Activated CD4-positive, alpha-beta T cell treated with anti-CD3 and anti-CD28 coated beads, Interleukin-2, amount 50 U/mL, for 1 hour (primary cell): ENCODE measurements at regions not wholly inside any gene's neighbourhood (a gene's known extent, or its start where the extent isn't known, plus 50 kb on each side); places are given as distances from the start of the nearest gene placed in this dataset.

ENCODE experiments used
- DNase-seq: peaks from one replicate; pipeline ENCODE4 v3.0.0-alpha.2; 2020

- no peak for DNase-seq
Observed at GRCh38 chr13:89755729-89756492, 1591.6 kb upstream of the MIR17HG start.

DNA sequence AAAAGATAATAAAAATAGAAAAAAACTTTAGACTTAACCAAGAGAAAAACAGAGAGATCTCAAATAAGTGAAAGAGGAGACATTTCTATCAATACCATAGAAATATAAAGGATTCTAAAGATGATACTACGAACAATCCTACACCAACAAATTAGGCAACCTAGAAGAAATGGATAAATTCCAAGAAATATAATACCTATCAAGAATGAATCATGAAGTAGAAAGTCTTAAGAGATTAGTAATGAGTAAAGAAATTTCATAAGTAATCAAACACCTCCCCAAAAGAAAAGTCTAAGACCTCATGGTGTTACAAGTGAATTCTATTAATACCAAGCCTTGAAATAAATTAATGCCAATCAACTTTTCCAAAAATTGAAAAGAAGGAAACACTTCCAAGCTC lies 1584.5 kb upstream of the MIR17HG start:
- DNase-seq: no peak

GRCh38 chr13:89783221-89783755 lies 1564.2 kb upstream of the MIR17HG start:
- no peak for DNase-seq

DNA sequence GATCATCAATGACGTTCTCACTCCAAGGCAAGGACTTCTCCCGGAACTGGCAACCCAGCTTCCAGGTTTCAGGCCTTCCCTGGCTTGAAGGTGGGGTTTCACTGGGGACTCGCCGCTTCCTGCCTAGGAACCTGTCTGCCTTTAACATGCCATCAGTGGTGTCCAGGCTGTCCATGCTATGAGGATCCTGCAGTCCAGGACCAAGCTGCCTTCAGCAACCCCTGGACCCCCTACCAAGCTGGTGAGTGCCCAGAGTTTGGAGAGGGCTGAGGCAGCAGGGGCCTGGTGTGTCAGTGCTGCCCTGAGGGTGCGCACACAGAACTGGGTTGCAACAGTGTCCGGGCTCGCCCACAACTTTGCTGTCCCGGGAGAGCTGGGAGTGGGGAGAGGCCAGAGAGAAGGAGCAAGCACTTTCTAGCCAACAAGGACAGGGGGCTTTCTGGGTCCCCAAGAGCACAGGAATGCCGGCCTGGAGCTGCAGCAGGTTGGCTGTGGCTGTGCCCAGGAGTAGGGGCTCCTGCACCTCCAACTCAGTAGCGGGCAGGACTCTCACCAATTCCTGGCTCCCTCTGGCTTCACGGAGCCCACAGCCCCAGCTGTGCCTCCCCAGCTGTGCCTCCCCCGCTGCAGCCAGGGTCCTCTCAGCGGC lies 1563.2 kb upstream of the MIR17HG start:
- no peak for DNase-seq

GRCh38 chr13:89786531-89786930 lies 1561.0 kb upstream of the MIR17HG start:
- DNase-seq: no peak

DNA sequence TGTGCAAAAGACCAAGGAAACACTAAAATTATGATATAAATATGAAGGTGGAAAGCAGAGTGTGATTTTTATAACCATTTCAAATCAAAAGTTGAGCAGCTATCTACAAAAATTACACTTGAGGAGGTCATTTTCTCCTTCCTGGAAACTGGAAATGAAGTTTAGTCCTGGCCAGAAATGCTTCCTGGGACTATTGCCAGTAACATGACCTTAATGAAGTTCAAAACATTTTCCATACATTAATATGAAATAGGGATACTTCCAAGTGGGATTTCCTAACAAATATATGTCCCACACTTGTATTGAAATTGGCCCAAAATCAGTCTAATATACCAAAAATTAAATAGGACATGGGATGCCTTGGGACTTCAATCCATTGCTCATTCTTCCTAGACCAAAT lies 1556.8 kb upstream of the MIR17HG start:
- DNase-seq: no peak

- no peak for DNase-seq
Observed at GRCh38 chr13:89791971-89792630, 1555.4 kb upstream of the MIR17HG start.

DNA sequence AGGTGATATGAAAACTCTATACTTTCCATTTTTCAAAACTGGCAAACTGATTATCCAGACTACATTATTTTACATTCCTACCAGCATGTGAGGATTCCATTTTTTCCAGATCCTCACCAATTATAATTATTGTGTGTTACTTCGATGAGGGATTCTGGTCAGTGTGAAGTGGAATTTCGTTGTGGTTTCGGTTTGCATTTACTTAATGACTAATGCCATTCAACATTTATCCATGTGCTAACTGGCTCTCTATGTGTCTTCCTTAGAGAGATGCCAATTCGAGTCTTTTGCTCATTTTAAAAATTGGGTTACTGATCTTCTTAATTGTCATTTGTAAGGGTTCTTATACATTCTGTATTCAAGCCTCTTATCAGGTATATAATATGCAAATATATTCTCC lies 1551.3 kb upstream of the MIR17HG start:
- no peak for DNase-seq

GRCh38 chr13:89803839-89804238 lies 1543.6 kb upstream of the MIR17HG start:
- DNase-seq: no peak

DNA sequence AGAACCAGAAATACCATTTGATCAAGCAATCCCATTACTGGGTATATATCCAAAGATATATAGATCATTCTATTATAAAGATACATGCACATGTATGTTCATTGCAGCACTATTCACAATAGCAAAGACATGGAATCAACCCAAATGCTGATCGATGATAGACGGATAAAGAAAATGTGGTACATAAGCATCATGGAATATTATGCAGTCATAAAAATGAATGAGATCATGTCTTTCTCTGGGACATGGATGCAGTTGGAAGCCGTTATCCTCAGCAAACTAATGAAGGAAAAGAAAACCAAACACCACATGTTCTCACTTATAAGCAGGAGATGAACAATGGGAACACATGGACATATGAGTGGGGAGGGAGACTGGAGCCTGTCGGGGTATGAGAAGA lies 1540.9 kb upstream of the MIR17HG start:
- DNase-seq: no peak

- DNase-seq: no peak
Observed at GRCh38 chr13:89812856-89813255, 1534.6 kb upstream of the MIR17HG start.

- DNase-seq: no peak
Observed at GRCh38 chr13:89816404-89816803, 1531.1 kb upstream of the MIR17HG start.

GRCh38 chr13:89822467-89822866 lies 1525.0 kb upstream of the MIR17HG start:
- no peak for DNase-seq

GRCh38 chr13:89827552-89827951 lies 1519.9 kb upstream of the MIR17HG start:
- no peak for DNase-seq

DNA sequence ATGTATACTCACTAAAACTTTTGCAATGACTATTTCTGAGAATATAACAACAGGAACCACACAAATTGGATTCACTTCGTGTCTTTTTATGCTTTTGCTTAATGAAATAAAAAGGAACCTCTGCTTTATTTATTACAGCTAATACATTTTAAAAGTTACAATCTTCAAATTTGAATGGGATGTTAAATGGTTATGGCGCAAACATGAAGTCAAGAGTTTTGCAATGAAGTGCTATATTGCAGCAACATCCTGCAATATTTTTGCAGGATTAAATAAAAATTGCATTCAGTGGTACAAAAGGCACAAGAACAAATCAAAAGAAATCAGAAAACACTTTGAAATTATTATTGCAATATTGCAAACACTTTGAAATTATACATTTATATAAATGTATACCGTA lies 1519.0 kb upstream of the MIR17HG start:
- no peak for DNase-seq

DNA sequence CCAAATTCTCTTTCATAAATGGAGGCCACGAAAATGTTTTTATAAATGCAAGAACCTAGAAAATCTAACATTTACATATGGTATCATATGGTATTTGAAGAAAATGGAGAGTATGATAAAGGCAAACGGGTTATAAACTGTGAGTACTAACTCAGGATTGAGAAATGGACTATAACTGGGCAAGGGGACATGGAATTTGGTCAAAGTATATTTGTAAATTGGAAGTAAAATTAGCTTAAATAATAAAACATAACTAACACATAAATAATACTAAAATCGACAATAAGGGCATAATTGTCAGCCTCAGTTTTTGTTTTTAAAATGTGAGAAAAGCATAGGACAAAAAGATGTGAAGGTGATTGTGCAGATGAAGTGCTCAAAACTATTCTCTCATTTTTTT lies 1516.3 kb upstream of the MIR17HG start:
- DNase-seq: no peak

- DNase-seq: no peak
Observed at GRCh38 chr13:89832827-89833226, 1514.7 kb upstream of the MIR17HG start.

DNA sequence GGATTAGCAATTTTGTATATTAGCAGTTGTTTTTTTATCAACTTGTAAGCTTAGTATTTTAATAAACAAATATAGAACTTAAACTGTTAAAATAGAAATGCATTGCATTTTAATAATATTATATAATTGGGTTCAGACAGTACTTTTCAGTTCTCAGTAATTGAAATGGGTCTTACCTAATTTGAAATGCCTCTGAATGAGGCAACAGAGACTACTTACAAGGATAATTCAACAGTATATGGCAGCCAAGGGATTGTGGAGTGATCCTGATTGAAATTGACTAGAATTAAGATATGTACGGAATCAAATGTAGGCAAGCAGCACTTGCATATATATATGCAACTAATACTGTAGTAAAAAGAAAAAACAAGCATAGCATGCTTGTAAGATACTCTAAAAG lies 1503.9 kb upstream of the MIR17HG start:
- DNase-seq: no peak

DNA sequence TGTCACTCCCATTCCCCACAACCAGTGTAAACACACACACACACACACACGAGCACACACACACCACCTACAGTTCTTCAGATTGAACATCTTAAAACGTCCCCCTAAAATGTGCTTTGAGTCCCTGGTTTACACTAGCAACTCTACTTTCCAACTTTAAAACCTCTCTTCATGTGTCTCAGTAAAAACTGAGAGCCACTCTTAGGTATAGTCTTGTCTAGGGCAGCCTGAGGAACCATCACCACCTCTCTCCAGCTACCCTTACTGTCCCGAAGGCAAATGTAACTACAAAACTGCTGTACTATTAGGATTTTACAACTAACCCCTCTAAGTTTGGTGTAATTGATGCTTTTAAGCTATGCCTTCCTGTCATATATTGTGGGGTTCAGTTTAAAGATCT lies 1501.6 kb upstream of the MIR17HG start:
- DNase-seq: no peak

DNA sequence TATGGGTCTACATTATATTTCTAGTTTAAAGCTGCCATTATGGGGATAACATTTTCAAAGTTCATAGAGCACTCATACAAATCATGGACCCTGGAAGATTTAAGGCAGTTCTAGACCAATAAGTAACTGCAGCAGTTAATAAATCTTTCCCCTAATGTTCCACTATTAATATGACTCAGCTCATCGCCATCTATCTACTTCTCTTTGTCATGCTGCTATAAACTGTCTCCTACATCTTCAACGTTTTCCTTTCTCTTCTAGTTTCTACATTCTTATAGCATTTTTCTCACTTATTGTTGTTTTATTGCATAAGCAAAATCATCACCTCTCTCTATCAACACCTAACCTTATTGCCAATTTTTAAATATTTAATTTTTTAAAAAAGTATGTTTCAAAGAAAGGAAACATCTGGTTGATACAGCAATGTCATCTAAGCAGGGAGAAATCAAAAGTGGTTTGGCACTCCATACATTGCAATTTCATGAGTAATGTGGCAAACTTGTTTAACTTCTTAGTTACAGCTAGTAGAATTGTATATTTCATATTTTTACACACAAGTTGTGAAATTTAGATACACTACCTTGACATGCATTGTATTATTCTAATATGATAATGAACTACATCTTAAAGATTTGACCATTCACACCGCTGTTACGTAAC lies 1500.4 kb upstream of the MIR17HG start:
- DNase-seq: no peak

GRCh38 chr13:89852570-89852969 lies 1494.9 kb upstream of the MIR17HG start:
- DNase-seq: no peak

DNA sequence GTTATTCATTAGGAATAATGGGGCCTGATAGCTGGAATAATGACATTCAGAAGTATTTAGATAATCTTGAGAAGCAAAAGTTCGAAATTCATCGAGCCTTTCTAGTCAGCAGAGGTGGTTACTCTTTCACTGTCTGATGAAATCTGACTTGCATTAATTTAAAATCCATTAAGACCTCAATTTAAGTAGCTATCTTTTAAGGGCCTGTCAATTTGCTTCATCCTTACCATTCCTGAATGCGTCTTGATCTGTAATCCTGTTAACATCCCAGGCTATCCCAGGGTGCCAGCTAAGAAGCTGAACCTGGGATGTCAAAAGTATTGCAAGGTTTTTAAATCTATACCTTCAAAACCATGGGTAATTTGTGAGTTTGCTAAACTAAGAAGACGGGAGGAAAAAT lies 1491.0 kb upstream of the MIR17HG start:
- no peak for DNase-seq

- DNase-seq: no peak
Observed at GRCh38 chr13:89857502-89857901, 1490.0 kb upstream of the MIR17HG start.
